Activated naive CD8-positive, alpha-beta T cell (primary cell): ENCODE measurements at regions not wholly inside any gene's neighbourhood (a gene's known extent, or its start where the extent isn't known, plus 50 kb on each side); places are given as distances from the start of the nearest gene placed in this dataset.

Source experiments
- H3K27ac Mint-ChIP-seq: one replicate; pipeline ENCODE4 v1.8.0; 2021; ENCODE audit warnings: mixed read lengths
- H3K27me3 Mint-ChIP-seq: one replicate; pipeline ENCODE4 v1.8.0; 2021; ENCODE audit warnings: mixed read lengths
- H3K36me3 Mint-ChIP-seq: one replicate; pipeline ENCODE4 v1.8.0; 2021; ENCODE audit warnings: mixed read lengths
- H3K4me1 Mint-ChIP-seq: one replicate; pipeline ENCODE4 v1.8.0; 2021; ENCODE audit warnings: low read depth, mixed read lengths
- H3K4me3 Mint-ChIP-seq: one replicate; pipeline ENCODE4 v1.8.0; 2021; ENCODE audit warnings: mild to moderate bottlenecking, mixed read lengths
- H3K9me3 Mint-ChIP-seq: one replicate; pipeline ENCODE4 v1.8.0; 2021; ENCODE audit warnings: low read depth, mixed read lengths

GRCh38 chr11:12611352-12611751 lies 62.9 kb upstream of the TEAD1 start:
- no peaks in the 10 kb centered on the region for H3K4me1 Mint-ChIP-seq
- H3K27me3 Mint-ChIP-seq = peaks cover 11% of the 10 kb centered on the region
- H3K9me3 Mint-ChIP-seq = peaks cover 21% of the 10 kb centered on the region
- H3K27ac Mint-ChIP-seq = no peak overlapping the region
- H3K36me3 Mint-ChIP-seq = peaks cover 12% of the 10 kb centered on the region
- no peak overlapping the region for H3K4me3 Mint-ChIP-seq

GRCh38 chr11:12617632-12618031 lies 56.6 kb upstream of the TEAD1 start:
- peaks cover 7% of the 10 kb centered on the region for H3K9me3 Mint-ChIP-seq
- no peaks in the 10 kb centered on the region for H3K4me1 Mint-ChIP-seq
- peaks cover 6% of the 10 kb centered on the region for H3K36me3 Mint-ChIP-seq
- peaks cover 2% of the 10 kb centered on the region for H3K27me3 Mint-ChIP-seq
- H3K4me3 Mint-ChIP-seq = no peak overlapping the region
- H3K27ac Mint-ChIP-seq = no peak overlapping the region

- H3K9me3 Mint-ChIP-seq = peaks cover 8% of the 10 kb centered on the region
- peaks cover 2% of the 10 kb centered on the region for H3K27me3 Mint-ChIP-seq
- H3K36me3 Mint-ChIP-seq = peaks cover 2% of the 10 kb centered on the region
- no peak overlapping the region for H3K27ac Mint-ChIP-seq
- H3K4me3 Mint-ChIP-seq = no peak overlapping the region
- H3K4me1 Mint-ChIP-seq = no peaks in the 10 kb centered on the region
Observed at GRCh38 chr11:12618743-12619540, 55.3 kb upstream of the TEAD1 start.

- peaks cover 12% of the 10 kb centered on the region for H3K9me3 Mint-ChIP-seq
- no peak overlapping the region for H3K4me3 Mint-ChIP-seq
- H3K27ac Mint-ChIP-seq = no peak overlapping the region
- peaks cover 2% of the 10 kb centered on the region for H3K36me3 Mint-ChIP-seq
- peaks cover 2% of the 10 kb centered on the region for H3K27me3 Mint-ChIP-seq
- no peaks in the 10 kb centered on the region for H3K4me1 Mint-ChIP-seq
Observed at GRCh38 chr11:12623869-12624268, 50.4 kb upstream of the TEAD1 start.
